ENCODE measurements at regions not wholly inside any gene's neighbourhood (a gene's known extent, or its start where the extent isn't known, plus 50 kb on each side); places are given as distances from the start of the nearest gene placed in this dataset.
"Not testable (repeated sequence)": the region's sequence is repeated elsewhere in the genome, so short reads cannot be mapped to it uniquely, and the experiment has no call there.

DNA sequence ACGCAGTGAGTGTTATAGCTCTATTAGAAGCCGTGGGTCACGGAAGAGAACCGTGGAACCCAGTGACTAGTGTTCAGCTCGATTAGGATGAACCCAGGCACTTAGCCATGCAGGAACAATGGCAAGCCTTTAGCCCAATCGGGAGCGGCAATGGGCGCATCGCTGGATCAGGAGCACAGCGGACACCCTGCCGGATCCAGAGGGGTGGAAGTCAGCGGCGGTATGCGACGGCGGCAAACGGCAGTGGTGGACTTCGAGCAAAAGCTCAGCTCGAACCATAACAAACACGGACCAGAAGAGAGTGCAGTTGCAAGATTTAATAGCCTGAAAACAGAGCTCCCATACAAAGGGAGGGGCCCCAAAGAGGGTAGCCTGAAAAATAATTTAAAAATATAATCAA, 112.8 kb downstream of the CGGBP1 start:
- dilution Hi-C loops (cut with HindIII; ENCODE audit: low sequenced_read_pairs, unreplicated experiment); H2AFZ ChIP-seq (replicated peaks; ENCODE audit: low read length, poor library complexity); H2AK9ac ChIP-seq (replicated peaks; ENCODE audit: low read depth, low read length, poor library complexity); H3K9me3 ChIP-seq (ENCODE audit: control insufficient read depth, insufficient read depth, low read length); H3K9ac ChIP-seq (ENCODE audit: low read depth, low read length); H4K91ac ChIP-seq (ENCODE audit: insufficient read depth, low read depth, low read length); H3K4me1 ChIP-seq (ENCODE audit: control insufficient read depth, insufficient read depth, low read length); H3K36me3 ChIP-seq (ENCODE audit: control insufficient read depth, insufficient read depth, low read length); H3K27me3 ChIP-seq (ENCODE audit: control insufficient read depth, insufficient read depth, low read length); intact Hi-C loops (cut with micrococcal nuclease); POLR2A ChIA-PET (ENCODE audit: unreplicated experiment); BruUV-seq (replicated peaks); H2AK5ac ChIP-seq (ENCODE audit: low read depth, low read length); H2BK20ac ChIP-seq (ENCODE audit: low read depth, low read length); H3K4me2 ChIP-seq (ENCODE audit: low read depth, low read length); H2BK15ac ChIP-seq (ENCODE audit: low read depth, low read length); ATAC-seq (ENCODE audit: low read depth); H4K20me1 ChIP-seq (ENCODE audit: insufficient read depth, low read length); H3K27ac ChIP-seq (ENCODE audit: insufficient read depth, low read length); H3K23ac ChIP-seq (ENCODE audit: low read depth, low read length); CTCF ChIA-PET; H3K4ac ChIP-seq (ENCODE audit: low read depth, low read length); DNase-seq; H3K4me3 ChIP-seq (ENCODE audit: insufficient read depth, low read depth, low read length); H2BK5ac ChIP-seq (ENCODE audit: low read depth, low read length, poor library complexity, severe bottlenecking); H3K56ac ChIP-seq (ENCODE audit: extremely low read depth, insufficient read depth, low read length); H2BK120ac ChIP-seq (ENCODE audit: low read depth, low read length); in situ Hi-C loops (cut with MboI; ENCODE audit: low sequenced_read_pairs); H4K5ac ChIP-seq (ENCODE audit: low read depth, low read length); H3K79me1 ChIP-seq (ENCODE audit: low read depth in 1 of 2, low read length in 2 of 2); H3K9me1 ChIP-seq (ENCODE audit: insufficient read depth, low read length); H3K14ac ChIP-seq (replicated peaks; ENCODE audit: low read depth, low read length); H3K18ac ChIP-seq (ENCODE audit: low read depth, low read length); H4K8ac ChIP-seq (ENCODE audit: low read depth in 2 of 2, low read length in 2 of 2): not testable (repeated sequence)
- no CpG with 5 or more reads among the region's 20 CpGs for WGBS, 2 experiments (ENCODE audit: extremely low coverage in 2 of 2, insufficient read length in 1 of 2)

DNA sequence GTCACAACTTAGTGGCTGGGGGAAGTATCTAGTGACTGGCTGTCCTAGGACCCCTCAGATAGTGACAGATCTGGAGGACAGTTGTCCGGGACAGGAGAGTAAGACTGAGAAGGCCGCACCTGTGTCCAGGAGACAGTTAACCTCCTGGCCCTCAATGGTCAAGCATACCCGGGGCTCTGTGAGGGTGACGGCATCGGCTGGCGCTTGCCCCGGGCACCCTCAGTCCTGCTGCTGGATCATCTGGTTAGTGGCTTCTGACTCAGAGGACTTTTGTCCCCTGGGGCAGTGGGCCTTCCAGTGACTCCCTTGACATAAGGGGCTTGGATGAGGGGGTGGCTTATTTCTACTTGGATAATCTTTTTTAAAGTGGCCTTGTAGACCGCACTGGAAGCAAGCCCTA, 116.5 kb downstream of the CGGBP1 start:
- BruUV-seq (replicated peaks); H4K8ac ChIP-seq (ENCODE audit: low read depth in 2 of 2, low read length in 2 of 2); intact Hi-C loops (cut with micrococcal nuclease); H3K9ac ChIP-seq (ENCODE audit: low read depth, low read length); DNase-seq; H2AK5ac ChIP-seq (ENCODE audit: low read depth, low read length); H4K91ac ChIP-seq (ENCODE audit: insufficient read depth, low read depth, low read length); H3K18ac ChIP-seq (ENCODE audit: low read depth, low read length); H3K27ac ChIP-seq (ENCODE audit: insufficient read depth, low read length); H4K20me1 ChIP-seq (ENCODE audit: insufficient read depth, low read length); ATAC-seq (ENCODE audit: low read depth); H3K4me2 ChIP-seq (ENCODE audit: low read depth, low read length); H3K36me3 ChIP-seq (ENCODE audit: control insufficient read depth, insufficient read depth, low read length); H3K23ac ChIP-seq (ENCODE audit: low read depth, low read length); H3K4me3 ChIP-seq (ENCODE audit: insufficient read depth, low read depth, low read length); H3K9me1 ChIP-seq (ENCODE audit: insufficient read depth, low read length); H2BK20ac ChIP-seq (ENCODE audit: low read depth, low read length); CTCF ChIA-PET; H3K79me1 ChIP-seq (ENCODE audit: low read depth in 1 of 2, low read length in 2 of 2); H3K14ac ChIP-seq (replicated peaks; ENCODE audit: low read depth, low read length); POLR2A ChIA-PET (ENCODE audit: unreplicated experiment); H3K4ac ChIP-seq (ENCODE audit: low read depth, low read length); H2AFZ ChIP-seq (replicated peaks; ENCODE audit: low read length, poor library complexity); H4K5ac ChIP-seq (ENCODE audit: low read depth, low read length); H3K9me3 ChIP-seq (ENCODE audit: control insufficient read depth, insufficient read depth, low read length); H3K27me3 ChIP-seq (ENCODE audit: control insufficient read depth, insufficient read depth, low read length); H3K56ac ChIP-seq (ENCODE audit: extremely low read depth, insufficient read depth, low read length); H2BK5ac ChIP-seq (ENCODE audit: low read depth, low read length, poor library complexity, severe bottlenecking); H2BK120ac ChIP-seq (ENCODE audit: low read depth, low read length); H2BK15ac ChIP-seq (ENCODE audit: low read depth, low read length); H2AK9ac ChIP-seq (replicated peaks; ENCODE audit: low read depth, low read length, poor library complexity); H3K4me1 ChIP-seq (ENCODE audit: control insufficient read depth, insufficient read depth, low read length); dilution Hi-C loops (cut with HindIII; ENCODE audit: low sequenced_read_pairs, unreplicated experiment); in situ Hi-C loops (cut with MboI; ENCODE audit: low sequenced_read_pairs): not testable (repeated sequence)
- WGBS, 2 experiments (ENCODE audit: extremely low coverage in 2 of 2, insufficient read length in 1 of 2): 87% methylated on average over 5 of the region's 8 CpGs; no CpG with 5 or more reads in 1 of the 2 experiments

Data from IMR-90 (cell line).